LNCaP clone FGC (cell line): ENCODE measurements at regions not wholly inside any gene's neighbourhood (a gene's known extent, or its start where the extent isn't known, plus 50 kb on each side); places are given as distances from the start of the nearest gene placed in this dataset.

ENCODE experiments used
- DNase-seq: peaks from one replicate; pipeline ENCODE4 v3.0.0-alpha.2; 2011; ENCODE audit warnings: low read depth
- H3K4me3 ChIP-seq: 2 replicates; pipeline ENCODE4 v1.5.1; 2011; ENCODE audit warnings: mild to moderate bottlenecking, low read depth, low read length, control low read depth
- TF ChIP-seq, protein P1 (sequence below): IDR thresholded peaks from 2 replicates; pipeline ENCODE4 v1.5.1; 2012; ENCODE audit warnings: mild to moderate bottlenecking; ENCODE audit not compliant: control insufficient read depth, insufficient read depth; ENCODE audit errors: extremely low read depth

GRCh38 chr13:63208826-63209225 is 1793.2 kb upstream of the PCDH20 start:
- DNase-seq = no peak
- TF ChIP-seq, protein P1, sequence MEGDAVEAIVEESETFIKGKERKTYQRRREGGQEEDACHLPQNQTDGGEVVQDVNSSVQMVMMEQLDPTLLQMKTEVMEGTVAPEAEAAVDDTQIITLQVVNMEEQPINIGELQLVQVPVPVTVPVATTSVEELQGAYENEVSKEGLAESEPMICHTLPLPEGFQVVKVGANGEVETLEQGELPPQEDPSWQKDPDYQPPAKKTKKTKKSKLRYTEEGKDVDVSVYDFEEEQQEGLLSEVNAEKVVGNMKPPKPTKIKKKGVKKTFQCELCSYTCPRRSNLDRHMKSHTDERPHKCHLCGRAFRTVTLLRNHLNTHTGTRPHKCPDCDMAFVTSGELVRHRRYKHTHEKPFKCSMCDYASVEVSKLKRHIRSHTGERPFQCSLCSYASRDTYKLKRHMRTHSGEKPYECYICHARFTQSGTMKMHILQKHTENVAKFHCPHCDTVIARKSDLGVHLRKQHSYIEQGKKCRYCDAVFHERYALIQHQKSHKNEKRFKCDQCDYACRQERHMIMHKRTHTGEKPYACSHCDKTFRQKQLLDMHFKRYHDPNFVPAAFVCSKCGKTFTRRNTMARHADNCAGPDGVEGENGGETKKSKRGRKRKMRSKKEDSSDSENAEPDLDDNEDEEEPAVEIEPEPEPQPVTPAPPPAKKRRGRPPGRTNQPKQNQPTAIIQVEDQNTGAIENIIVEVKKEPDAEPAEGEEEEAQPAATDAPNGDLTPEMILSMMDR = no peak

GRCh38 chr13:63206461-63206860 is 1790.8 kb upstream of the PCDH20 start:
- TF ChIP-seq, protein P1 = no peak
- no peak for DNase-seq
- H3K4me3 ChIP-seq = no peak overlapping the region

More at GRCh38 chr13:63208826-63209225, 1793.2 kb upstream of the PCDH20 start:
- no peak overlapping the region for H3K4me3 ChIP-seq

- TF ChIP-seq, protein P1 = no peak
- no peak overlapping the region for H3K4me3 ChIP-seq
- DNase-seq = no peak
Observed at GRCh38 chr13:63201493-63201892, 1785.8 kb upstream of the PCDH20 start.

GRCh38 chr13:63199508-63199907 is 1783.9 kb upstream of the PCDH20 start:
- TF ChIP-seq, protein P1 = no peak
- DNase-seq = no peak
- no peak overlapping the region for H3K4me3 ChIP-seq

DNA sequence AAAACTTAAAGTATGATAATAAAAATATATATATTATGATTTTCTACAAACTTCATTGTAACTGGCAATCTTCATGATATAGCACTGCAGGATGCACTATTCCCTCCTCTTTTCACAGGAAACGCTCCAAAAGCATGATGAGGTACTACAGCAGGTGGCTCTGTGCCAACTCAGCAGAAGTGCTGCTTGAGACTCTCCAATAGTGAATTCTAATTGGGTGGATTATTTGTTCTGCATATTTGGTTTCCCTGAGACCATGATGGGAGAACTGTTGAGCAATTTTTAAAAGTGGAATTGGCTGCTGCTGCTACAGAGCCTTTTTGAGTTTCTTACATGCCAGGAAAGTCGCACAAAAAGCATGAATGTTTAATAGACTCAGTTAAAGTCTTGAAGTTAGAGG is 1782.4 kb upstream of the PCDH20 start:
- TF ChIP-seq, protein P1 = no peak
- DNase-seq = no peak

GRCh38 chr13:63195726-63196125 is 1780.1 kb upstream of the PCDH20 start:
- DNase-seq = no peak
- TF ChIP-seq, protein P1 = no peak
- H3K4me3 ChIP-seq = no peak overlapping the region

More for the DNA sequence above, 1782.4 kb upstream of the PCDH20 start:
- no peak overlapping the region for H3K4me3 ChIP-seq

DNA sequence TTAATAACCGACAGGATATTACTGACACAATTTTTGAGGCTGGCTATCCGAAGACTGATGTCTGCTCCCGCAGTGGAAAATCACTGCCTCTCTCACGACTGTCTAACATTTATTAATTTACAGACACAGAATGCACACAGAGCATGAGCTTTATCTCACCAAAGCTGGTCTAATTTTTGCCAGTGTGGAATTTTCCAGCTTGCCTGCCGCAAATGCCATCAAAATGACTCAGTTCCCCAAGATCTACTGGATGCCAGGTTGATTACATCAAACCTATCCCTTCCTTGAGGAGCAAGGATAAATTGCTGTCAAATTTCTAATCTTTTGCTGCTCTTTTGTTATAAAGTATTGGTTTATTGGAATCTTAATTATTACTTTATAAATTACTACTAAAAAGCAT is 1775.1 kb upstream of the PCDH20 start:
- no peak for DNase-seq
- TF ChIP-seq, protein P1 = no peak
- no peak overlapping the region for H3K4me3 ChIP-seq
